NCI-H1694 (cell line): ENCODE measurements at regions not wholly inside any gene's neighbourhood (a gene's known extent, or its start where the extent isn't known, plus 50 kb on each side); places are given as distances from the start of the nearest gene placed in this dataset.
"Not testable (repeated sequence)": the region's sequence is repeated elsewhere in the genome, so short reads cannot be mapped to it uniquely, and the experiment has no call there.

Experiments
- DNase-seq: peaks from one replicate; lab custom pipeline; 2025; lab: John Stamatoyannopoulos, UW

DNA sequence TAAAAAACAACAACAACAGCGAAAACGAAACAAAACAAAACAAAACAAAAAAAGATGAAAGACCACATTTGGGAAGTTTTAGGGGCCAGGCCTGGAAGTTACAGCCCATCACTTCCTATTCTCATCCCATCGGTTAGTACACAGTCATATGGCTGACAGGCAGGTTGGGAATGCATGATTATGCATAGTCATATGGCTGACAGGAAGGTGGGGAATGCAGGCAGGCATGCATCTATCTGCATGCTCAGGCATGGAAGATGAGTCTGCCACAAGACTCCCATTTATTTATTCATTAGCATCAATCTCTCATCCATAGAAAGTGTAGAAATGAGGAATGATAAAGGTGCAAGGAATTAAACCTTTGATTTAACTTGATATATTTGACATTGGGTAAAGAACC lies 325.3 kb upstream of the MEX3C start:
- DNase-seq: no peak

DNA sequence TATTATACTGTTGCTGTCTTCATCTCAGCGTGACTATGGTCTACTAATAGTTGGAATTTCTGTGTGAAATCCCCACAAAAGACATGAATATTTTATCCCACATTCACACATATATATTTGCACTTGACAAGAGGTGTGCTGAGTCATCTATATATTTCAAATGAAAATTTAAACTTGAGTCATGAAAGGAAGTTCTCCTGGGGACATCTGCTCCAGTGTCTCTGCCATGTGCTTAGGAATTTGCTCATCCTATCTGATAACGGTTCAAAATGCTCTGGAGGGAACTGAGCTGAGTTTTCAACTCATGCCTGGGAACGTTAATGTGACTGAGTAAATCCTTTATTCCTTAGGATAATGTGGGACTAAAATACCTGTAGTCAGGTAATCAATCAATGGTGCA lies 326.2 kb upstream of the MEX3C start:
- no peak for DNase-seq

- DNase-seq: no peak
Observed at GRCh38 chr18:51525453-51526225, 328.2 kb upstream of the MEX3C start.

DNA sequence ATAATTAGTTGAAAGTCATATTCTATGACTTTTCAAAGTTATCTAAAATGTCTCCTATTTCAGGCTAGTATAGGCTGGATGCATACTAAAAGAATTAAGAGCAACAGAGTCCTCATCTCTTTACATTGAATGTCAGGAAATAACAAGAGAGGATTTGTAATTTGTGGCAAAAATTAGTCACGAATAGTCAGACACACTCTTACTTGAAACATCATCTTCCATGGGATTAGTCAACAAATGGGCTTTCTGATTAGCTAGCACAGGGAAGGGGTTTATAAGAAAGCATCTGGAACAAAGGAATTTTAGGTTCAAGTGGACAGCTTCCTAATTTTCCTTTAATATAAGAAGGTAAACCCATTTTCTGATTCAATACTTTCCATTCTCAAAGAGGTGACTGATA lies 330.3 kb upstream of the MEX3C start:
- no peak for DNase-seq

DNA sequence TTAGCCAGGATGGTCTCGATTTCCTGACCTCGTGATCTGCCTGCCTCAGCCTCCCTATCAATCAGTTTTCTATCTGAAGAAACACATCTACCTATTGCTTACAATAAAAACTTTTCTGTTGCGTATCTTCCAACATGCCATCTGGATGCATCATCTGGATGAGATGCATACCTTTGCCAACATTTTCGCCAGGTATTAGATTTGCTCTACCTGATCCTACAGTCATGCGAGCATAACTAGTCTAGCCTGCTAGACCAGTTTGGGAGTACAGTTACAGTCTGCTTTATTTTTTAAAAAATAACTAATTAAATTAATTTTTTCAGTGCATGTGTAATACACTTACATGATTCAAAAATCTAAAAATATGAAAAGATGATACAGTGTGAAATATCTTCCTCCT lies 334.0 kb upstream of the MEX3C start:
- no peak for DNase-seq

- DNase-seq: no peak
Observed at GRCh38 chr18:51537487-51537886, 340.0 kb upstream of the MEX3C start.

DNA sequence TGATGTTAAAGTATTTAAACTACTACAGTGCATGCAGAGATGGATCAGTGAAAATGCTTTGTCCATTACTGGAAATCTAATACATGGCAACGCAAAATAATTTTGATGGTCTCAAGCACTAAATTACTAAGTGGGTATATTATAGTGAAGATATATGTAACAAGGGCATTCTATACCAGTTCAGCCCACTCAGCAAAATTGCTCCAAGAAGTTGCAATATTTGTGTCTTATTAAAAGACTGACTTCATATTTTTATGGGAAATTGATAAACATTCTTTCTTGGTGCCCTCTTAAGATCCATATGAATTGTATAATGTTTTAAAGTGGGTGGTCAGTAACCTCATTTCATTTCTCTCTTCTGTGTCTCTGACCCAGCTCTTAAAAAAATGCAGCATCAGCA lies 343.1 kb upstream of the MEX3C start:
- DNase-seq: no peak

GRCh38 chr18:51541230-51541629 lies 343.7 kb upstream of the MEX3C start:
- DNase-seq: no peak

- DNase-seq: no peak
Observed at GRCh38 chr18:51543658-51544155, 346.2 kb upstream of the MEX3C start.

- DNase-seq: no peak
Observed at GRCh38 chr18:51545446-51545845, 348.0 kb upstream of the MEX3C start.

DNA sequence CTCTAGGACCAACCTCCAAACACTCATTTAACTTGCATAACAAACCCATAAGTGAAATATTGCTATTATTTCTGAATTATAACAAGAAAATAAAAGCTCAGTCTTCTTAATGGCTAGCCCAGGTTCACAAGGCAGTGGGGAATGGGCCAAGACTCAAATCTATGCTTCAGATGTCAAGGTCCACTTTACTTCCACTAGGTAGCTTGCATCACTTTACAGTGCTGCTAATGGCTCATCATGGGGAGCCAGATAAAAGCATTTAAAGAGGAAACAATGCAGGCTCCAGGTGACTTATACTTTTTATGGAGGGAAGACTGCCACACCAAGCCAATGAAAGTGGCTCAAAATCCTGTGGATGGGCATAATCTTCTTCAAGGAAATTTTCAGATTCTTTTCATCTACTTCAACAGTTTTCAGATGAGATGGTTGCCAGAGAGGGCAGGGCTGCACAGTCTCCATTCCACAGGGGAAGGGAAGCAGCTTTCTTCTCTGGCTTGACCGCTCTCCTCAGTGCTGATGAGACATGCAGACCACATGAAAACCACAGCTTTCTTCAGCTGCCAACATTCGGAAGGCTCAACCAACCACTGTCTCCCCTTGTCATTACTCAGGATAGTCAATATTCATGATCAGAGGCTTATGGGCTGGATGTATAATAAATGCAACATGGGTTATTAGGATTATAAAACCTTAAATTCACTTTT lies 361.9 kb upstream of the MEX3C start:
- no peak for DNase-seq

DNA sequence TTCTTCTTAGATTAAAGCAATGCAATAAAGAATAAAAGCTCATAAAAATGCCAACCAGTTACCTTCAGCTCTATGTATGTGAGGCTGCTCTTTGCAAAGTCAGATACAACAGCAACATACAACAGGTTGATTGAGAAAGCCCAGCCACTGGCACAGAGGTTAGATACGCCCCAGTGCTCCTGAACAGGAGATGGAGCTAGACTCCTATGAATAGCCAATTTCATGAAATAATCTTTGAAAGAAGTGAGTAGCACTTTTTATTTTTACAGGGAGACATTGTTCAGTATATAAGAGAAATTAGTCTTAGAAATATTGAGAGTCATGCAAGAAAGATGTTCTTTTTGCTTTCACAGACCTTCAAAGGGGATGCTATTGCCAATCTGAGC lies 362.4 kb upstream of the MEX3C start:
- no peak for DNase-seq

- DNase-seq: no peak
Observed at GRCh38 chr18:51561821-51562220, 364.3 kb upstream of the MEX3C start.

DNA sequence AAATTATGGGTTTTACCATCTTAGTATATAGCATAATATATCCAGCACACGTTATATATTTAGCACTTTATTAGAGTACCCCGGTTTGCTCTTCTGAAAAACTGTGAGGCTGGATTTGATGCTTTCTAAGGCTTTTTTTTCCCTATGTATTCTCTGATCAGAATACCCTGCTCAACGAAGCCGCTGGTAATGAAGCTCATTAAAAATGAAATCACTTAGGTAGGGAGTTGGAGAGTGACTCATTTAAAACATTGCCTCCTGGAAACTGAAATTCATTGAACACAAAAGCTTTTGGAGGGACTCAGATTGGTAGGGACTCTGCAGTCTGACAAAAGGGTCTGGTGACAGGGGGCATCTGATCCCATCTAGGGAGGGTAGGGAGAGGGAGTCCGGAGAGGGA lies 365.4 kb upstream of the MEX3C start:
- DNase-seq: no peak

- DNase-seq: no peak
Observed at GRCh38 chr18:51563396-51563795, 365.9 kb upstream of the MEX3C start.

DNA sequence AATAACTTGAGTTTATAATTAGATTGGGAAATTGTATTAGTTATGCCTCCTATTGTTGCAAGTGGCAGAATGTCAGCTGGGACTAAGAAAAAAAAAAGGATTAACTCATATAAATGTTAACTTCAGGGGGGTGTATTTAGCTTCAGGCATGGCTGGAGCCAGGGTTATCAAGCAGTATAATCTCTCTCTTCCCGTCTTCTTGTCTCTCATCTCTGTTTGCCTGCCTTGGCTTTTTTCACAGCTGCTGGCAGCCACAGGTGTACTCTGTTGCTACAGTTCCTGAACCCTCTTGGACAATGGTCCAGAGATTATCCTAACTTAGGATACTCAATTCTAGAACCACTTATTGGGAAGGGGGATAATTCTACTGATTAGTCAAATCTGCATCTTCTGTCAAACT lies 370.7 kb upstream of the MEX3C start:
- no peak for DNase-seq

DNA sequence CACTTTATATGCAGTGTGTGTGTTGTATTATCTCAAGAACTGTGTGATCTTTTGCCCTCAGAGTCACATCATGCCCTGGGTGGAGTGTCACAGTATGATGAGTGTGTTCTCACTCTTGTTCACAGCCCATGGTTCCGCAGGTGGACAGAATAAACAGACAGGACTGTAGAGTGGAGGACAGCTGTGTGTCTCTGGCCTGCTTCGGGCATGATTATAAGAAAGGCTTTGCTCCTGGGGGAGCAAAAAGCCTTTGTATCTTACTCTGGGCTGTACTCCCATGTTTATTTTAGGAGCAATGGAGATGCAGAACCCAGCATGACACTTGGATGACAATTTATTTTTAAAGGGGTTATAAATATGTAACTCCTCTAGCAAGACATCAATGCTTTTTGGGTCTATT lies 371.7 kb upstream of the MEX3C start:
- no peak for DNase-seq

- DNase-seq: no peak
Observed at GRCh38 chr18:51569561-51569960, 372.1 kb upstream of the MEX3C start.

- not testable (repeated sequence) for DNase-seq
Observed at GRCh38 chr18:51570071-51570470, 372.6 kb upstream of the MEX3C start.

- not testable (repeated sequence) for DNase-seq
Observed at GRCh38 chr18:51573886-51574285, 376.4 kb upstream of the MEX3C start.

GRCh38 chr18:51575171-51575570 lies 377.7 kb upstream of the MEX3C start:
- DNase-seq: no peak

- no peak for DNase-seq
Observed at GRCh38 chr18:51578406-51578980, 381.0 kb upstream of the MEX3C start.

GRCh38 chr18:51580580-51580979 lies 383.1 kb upstream of the MEX3C start:
- DNase-seq: no peak
